Fibroblast of gingiva (primary cell): ENCODE measurements at regions not wholly inside any gene's neighbourhood (a gene's known extent, or its start where the extent isn't known, plus 50 kb on each side); places are given as distances from the start of the nearest gene placed in this dataset.
A peak's percentile ranks its signal among the peaks of the same experiment; 100 is the strongest.
"Not testable (repeated sequence)": the region's sequence is repeated elsewhere in the genome, so short reads cannot be mapped to it uniquely, and the experiment has no call there.

Experiments
- DNase-seq: peaks from one replicate; pipeline ENCODE4 v3.0.0-alpha.2; 2011; ENCODE audit warnings: low read depth

DNA sequence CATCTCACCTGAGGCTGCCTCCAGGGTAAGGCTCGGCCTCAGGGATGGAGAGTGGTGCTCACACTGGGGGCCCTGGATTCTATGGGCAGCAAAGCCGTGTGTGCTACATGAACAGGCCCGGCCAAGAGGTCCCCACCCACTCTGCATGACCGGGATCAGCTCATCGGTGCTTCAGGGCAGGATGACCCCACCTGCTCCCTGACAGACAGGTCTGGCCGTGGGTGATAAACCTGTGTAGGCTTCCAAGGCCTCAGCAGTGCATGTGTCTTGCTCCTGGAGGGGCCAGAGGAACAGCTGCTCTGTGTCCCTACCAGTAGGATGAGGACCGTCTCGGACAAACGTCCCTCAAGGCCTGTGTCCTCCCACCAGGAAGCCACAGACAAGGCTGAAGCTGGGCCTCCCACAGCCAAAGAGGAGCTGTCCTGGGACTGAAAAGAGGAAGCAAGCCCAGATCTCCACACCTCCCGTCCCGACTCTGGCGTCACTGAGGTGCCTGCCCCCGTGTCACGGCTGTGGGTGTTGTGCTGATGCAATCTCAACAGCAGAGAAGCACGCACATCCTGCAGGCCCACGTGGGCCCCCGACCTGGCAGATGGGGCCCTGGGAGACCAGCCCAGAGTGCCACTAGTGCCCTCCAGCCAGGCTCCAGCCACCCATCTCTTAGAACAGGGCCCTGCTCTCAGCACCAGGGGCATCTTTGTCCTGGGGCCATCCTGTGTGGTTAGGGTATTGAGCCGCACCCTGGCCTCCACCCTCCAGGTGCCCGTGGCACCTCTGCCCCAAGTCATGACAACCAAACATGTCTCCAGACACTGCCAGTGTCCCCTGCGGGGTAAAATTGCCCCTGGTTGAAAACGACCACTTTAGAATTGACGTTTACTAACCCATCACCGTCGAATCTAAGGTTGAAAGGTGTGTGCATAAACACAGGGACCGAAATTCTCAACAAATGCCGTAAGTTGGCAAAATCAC lies 5455.9 kb upstream of the TPTE start:
- DNase-seq = not testable (repeated sequence)

DNA sequence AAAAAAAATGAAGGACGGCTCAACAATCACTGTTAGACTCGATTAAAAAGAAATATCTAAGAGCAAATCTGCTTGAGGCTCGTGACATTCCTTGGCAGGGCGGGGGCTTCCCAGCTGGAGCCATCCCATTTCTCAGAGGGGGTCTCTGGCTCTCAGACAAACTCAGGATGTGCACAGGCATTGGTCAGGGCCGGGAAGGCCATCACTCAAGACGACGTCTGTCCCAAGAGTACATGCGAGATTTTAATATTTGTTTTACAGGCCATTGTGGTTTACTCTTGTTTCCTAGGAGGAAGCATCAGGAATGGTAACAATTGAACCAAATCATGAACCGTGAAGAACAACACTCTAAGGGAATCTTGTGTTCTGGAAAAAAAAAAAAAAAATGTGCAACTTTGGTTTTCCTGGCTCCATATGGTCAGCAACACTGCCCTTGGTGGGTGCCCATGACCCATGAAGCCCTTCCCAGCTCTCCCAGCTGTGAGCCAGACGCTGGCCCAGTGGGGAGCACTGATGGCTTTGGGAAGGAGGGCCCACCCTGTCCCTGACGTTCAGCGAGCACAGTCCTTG lies 5454.6 kb upstream of the TPTE start:
- peak; percentile 17 for DNase-seq

DNA sequence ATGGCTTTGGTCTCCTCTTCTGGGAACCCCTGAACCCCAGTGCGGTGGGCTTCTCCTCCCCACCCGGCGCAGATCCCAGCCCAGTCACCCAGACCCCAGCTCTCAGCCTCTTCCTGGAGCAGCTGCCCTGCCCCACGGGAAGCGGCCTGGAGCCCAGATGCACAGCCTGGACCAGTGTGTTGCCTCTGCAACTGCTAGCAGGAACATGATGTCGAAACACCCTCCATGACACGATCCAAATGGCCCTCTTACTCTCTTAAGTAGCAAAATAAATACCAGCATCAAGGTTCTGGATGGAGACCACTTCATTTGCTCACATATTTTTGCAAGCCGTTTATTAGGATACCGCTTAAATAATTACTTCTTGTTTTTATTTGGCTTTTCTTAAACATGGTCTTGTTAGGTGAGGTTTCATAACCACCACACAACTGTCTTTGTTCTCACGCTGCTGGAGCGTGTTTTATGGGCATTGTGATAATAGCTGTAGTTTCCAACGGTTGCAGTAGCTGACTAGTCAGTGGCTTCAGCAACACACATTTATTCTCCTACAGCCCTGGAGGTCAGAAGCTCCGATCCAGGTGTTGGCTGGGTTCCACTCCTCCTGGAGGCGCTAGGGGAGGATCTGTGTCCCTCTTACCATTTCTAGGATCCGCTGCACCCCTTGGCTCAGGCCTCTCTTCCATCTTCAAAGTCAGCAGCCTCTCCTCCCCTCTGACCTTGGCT lies 5453.9 kb upstream of the TPTE start:
- DNase-seq = not testable (repeated sequence)

DNA sequence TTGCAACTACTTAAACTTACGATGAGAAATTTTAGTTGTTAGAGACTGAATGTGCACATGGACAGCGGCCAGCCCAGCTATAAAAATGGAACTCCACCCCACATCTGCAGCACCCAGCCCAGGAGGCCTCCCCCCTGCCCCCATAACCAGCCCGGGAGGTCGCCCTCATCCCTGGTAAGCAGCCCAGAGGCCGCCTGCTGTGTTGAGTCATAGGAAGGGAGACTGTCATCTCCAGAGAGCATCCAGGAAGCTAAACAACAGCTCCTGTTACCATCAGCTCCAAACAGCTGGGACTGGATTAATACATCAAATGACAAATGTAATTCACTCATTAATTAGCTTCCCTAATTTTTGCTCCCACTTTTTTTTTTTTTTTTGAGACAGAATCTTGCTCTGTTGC lies 5452.7 kb upstream of the TPTE start:
- DNase-seq = not testable (repeated sequence)

DNA sequence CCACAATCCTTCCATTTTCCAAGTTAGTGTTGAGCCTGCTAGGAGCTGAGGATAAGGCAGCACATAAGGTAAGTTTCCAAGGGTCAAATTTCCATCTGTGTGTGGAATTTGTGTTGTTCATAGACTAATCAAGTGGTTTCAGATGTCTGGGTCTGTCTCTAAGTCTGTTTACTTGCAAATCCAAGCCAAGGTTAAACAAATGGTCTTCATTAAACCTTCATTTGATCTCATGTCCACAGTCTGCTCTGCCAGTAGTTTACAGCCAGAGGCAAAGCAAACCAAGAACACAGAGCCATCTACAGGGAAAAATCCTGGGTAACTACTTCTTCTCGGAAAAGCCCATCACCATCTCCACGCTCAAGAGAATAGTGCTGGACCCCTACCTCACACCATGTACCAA lies 5450.2 kb upstream of the TPTE start:
- DNase-seq = not testable (repeated sequence)

DNA sequence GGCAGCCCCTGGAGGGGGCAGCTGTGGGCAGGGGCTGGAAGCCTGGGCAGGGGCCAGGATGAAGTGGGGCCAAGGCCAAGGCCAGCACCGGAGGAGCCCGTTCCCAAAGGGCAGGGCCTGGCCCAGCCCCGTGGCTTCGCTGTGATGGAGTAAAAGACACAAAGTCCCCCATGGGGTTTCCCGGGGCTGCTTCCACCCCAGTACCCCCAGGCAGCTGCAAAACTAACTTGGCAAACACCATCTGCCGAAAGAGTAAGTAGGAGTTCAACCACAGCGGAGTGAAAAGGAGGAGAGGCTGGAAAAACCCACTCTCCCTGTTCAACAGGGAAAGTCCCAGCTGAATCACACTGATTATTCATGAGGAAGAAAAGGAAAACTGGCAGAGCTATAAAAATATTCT lies 5444.5 kb upstream of the TPTE start:
- DNase-seq = not testable (repeated sequence)

DNA sequence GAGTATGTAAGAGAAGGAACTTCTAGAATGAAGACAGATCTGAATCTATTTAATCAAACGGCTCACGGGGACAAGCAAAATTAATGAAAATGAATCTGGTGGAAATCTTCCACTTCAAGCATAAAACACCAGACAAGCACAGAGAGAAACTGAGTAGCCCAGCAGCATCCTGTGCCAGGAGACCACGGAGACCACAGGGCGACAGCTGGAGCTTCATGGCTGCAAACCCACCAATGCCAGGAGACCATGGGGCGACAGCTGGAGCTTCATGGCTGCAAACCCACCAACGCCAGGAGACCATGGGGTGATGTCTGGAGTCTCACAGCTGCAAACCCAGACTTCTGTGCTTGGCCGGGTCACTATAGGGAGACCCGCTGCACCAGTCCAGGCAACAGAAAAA lies 5442.0 kb upstream of the TPTE start:
- not testable (repeated sequence) for DNase-seq

DNA sequence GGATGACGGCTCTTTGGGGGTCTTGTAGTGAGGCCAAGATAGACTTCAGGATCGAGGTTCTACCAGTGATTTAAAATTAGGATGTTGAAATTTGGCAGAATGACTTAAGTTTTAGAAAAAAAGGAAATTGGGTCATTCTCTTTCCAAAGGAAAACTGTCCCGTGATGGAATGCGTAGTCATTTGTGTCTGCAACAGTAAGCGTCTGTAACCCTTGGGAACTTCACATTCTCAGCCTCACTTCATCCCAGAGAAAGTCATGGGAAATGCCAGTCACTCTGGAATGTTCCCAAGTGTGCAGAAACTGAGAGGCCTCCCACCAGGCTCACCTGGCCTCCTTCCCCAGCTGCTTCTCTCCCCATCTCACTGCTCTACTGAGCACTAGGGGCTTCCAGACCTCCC lies 5441.4 kb upstream of the TPTE start:
- not testable (repeated sequence) for DNase-seq

DNA sequence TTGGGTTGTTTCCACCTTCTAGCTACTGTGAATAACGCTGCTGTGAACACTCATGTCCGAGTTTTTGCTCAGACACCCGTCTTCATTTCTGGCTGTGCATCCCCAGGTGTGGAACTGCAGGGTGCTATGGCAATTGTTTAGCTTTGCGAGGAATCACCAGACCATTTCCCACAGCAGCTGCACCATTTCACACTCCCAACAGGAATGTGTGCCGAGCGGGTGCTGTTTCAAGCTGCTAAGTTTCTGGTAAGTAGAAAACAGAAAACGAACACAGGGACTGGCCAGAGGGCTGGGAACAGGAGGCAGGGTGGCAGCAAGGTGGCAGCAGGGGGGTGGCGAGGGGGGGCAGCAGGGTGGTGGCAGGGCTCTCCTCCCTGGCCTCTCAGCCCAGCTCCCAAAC lies 5437.1 kb upstream of the TPTE start:
- not testable (repeated sequence) for DNase-seq

DNA sequence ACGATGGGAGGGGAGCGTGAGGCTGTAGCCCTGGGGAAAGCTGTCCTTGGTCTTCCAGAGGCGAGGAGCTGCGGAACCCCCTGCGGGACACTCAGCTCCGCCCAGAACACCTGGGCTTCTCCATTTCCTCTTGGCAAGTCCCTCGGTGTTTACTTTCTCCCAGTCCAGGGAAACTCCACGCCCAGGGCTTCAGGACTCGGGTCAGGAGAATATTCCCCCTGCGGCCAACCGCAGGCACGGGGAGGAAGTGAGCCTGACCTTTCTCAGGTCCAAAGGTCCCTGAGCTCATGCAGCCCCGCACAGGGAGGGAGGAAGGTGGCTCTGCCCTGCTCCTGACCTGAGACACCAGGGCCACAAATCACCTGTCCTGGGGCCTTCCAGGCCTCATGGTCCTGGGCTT lies 5435.9 kb upstream of the TPTE start:
- not testable (repeated sequence) for DNase-seq

DNA sequence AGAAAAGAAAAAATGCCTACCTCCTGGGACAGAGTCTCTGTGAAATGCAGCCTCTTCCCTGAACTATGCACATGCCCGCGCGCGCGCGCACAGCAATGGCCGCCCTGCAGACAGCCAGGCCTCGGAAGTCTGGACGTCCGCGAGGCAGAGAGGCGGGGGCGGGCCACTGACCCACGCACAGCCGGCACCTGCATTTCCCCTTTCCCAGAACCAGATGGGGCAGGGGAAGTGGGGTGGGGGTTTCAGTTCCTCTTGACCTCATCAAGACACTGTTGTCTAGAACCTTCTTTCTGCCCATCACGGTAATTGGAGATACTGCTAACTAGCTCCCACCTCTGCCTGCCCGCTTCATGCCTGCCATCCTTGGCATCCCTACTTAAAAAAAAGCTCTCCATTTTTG lies 5435.0 kb upstream of the TPTE start:
- DNase-seq = not testable (repeated sequence)

DNA sequence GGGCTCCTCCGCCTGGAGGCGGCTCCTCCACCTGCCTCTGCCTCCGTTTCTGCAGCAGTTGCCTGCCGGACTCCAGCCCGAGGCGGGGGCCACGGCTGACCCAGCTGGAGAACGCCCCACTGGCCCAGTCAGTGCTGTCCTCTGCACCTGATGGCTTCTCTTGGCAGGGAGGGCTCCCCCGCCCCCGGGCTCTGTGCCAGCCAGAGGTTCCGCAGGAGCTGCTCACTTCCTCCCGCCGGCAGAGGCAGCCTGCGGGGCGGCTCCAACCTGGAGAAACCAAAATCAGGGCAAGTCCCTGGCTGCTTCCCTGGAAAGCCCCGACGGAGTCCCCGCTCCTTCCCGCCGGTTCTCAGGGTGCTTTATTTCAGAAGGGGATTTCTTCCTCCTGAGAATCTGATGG lies 5432.6 kb upstream of the TPTE start:
- not testable (repeated sequence) for DNase-seq

DNA sequence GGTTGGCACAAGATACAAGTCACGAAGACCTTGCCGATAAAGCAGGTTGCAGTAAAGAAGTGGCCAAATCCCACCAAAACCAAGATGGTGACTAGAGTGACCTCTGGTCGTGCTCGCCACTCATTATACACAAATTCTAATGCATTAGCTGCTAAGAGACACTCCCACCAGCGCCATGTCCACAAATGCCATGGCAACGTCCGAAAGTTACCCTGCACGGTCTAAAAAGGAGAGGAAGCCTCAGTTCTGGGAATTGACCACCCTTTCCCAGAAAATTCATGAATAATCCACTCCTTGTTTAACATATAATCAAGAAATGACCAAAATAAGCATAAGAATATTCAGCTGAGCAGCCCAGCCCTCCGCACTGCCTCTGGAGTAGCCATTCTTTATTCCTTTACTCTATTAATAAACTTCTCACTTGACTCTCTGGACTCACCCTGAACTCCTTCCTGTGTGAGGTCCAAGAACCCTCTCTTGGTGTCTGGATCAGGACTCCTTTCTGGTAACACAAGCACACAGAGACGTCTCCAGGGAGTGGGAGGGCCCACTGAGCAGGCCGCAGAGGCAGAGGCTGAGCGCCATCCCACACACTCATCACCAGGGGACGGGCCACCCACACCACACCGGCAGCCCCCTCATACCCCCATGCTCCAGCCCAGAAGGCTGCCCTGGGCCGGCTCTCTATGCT lies 5431.8 kb upstream of the TPTE start:
- DNase-seq = not testable (repeated sequence)

DNA sequence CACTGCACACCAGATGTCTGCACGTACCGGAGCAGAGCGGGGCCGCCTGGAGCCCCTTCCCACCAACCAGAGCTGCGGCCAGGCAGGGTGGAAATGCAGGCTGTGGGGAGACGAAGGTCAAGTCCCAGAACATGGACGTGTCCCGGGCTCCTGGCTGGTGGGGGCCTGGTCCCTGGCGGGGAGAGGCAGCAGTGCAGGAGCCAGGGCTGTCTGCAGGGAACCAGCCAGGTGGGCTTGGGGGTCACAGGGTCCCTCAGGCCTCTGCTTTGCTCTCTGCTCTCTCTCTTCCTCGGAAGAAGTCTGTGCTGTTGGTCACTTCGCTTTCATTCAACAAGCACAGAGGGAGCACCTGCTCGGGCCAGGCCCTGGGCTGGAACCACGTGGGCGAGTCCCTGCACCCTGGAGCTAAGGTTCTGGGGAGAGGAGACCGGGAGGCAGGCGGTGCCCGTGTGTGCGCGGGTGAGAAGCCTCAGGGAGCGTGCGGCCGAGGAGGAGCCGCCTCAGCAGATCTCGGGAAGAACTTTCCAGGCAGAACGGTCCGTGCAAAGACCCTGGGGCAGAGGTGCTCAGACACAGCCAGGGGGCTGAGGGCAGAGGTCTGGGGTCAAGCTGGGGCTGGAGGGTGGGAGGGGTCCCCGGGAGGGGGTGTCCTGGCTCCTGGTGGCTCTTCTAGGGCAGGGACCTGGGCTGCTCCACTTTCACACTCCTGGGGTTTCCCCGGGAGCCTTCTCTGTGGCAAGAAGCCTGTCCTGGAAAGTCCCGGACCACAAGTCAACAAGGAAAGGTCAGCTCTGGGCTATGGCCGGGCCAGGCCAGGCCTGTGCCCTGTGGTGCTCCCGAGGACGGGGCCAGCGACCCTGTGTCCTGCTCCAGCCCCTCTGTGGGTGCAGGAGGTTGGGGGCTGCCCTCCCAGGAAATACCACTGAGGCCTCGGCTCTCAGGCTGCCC lies 5431.0 kb upstream of the TPTE start:
- DNase-seq = not testable (repeated sequence)

DNA sequence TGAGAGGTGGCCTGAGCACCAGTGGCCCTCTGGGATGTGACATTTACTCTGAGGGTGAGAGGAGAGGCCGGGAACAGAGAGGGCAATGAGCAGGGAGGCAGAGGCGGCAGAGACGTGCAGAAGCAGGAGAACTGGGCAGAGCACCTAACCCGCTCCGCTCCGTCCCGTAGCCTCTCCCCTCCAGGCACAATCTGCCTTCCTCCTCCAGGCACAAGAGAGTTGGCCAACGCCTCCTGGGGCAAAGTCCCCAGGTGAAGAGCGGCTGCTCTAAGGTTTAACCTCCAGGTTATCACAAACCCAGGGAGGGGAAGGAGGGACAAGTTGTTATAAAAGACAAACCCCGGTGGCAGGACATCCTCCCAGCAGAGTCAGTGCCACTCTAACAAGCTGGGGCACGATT lies 5430.1 kb upstream of the TPTE start:
- DNase-seq = not testable (repeated sequence)

DNA sequence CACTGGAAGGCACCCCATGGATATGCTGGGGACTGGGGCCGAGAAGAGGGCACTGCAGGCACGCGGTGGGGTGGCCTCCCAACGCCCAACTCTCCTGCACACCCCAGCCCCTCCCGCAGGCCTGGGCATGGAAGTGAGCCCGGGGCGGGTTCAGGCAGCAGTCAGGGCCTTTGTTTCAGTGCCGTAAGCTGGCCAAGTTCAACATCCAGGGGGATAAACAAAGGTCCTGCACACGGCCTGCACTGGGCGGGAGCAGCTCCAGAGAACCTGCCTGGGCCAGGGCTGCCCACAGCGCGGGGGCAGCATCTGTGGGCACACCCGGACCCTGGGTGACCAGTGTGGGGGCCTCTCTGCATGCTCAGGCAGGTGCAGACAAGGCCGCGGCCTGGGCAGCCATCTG lies 5425.8 kb upstream of the TPTE start:
- DNase-seq = not testable (repeated sequence)

DNA sequence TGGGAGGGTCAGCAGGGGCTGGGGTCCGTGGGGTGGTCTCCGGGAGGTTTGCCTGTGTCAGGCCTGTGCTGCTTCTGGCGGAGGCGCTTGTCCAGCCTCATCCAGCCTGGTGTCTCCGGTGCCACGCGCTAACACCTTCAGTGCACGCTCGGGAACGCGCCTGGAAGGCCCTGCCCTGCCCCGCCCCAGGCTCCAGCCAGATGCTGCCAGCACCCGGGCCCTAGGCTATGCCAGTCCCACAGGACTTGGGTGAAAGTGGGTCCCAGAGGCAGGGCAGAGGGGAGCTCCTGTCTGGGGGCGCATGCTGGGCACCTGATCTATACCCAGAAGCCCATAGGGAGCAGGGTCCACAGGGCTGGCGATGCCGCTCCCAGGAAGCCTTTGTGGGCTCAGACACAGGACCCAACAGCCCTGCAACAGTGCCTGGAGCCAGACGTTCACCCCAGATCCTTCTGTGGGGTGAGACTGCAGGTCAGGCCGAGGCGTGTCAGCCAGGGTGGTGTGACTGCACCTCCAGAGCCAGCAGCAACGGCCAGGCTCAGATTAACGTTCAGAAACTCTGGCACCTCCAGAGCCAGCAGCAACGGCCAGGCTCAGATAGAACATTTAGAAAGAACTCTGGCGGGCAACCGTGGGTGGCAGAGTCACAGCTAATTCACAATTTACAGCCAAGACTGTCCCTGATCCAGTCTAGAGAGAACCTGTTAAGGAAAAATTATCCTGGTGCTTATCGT lies 5423.2 kb upstream of the TPTE start:
- not testable (repeated sequence) for DNase-seq

DNA sequence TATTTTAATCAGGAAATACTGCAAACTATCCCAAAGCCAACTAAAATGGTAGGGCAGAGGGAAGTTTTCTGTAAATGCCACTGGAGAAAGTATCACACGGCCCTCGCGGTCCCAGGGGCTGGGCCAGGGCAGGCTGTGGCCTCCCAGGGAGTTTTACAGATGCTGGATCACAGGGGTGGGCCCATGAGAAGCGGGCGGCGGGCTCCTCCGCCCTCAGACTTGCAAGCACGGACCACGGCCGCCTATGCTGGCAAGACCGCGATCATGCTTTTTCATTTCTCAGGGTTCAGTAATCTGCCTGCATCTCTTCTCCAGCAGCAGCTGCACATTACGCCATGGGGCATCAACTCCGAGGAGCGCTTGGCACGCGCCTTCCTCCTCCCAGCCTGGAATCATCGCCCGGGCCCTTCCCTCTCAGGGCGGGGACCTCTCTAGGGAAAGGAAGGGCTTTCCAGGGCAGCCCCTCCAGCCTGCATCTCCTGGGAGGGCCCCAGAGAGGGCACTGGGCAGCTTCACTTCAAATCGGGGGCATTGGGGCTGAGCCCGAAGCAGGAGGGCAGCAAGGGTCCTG lies 5420.7 kb upstream of the TPTE start:
- not testable (repeated sequence) for DNase-seq

DNA sequence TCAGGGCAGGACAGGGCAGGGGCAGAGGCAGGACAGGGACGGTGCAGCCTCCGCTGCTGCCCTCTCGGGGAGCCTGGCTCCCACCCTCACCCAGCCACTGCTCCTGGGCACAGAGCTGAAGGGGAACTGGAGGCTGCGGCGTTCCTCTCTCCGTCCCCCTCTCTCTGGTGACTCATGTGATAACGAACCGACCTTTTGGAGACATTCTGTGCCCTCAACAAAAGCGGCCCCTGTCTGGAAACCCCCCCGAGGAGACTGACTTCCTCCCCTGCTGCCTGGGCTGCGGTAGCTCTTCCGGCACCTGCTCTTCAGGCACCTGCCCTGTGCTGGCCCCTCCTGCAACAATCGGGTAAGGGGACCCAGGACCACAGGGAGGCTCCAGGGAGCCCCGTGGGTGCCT lies 5419.6 kb upstream of the TPTE start:
- not testable (repeated sequence) for DNase-seq
